ENCODE measurements at regions not wholly inside any gene's neighbourhood (a gene's known extent, or its start where the extent isn't known, plus 50 kb on each side); places are given as distances from the start of the nearest gene placed in this dataset.
"Not testable (repeated sequence)": the region's sequence is repeated elsewhere in the genome, so short reads cannot be mapped to it uniquely, and the experiment has no call there.

DNA sequence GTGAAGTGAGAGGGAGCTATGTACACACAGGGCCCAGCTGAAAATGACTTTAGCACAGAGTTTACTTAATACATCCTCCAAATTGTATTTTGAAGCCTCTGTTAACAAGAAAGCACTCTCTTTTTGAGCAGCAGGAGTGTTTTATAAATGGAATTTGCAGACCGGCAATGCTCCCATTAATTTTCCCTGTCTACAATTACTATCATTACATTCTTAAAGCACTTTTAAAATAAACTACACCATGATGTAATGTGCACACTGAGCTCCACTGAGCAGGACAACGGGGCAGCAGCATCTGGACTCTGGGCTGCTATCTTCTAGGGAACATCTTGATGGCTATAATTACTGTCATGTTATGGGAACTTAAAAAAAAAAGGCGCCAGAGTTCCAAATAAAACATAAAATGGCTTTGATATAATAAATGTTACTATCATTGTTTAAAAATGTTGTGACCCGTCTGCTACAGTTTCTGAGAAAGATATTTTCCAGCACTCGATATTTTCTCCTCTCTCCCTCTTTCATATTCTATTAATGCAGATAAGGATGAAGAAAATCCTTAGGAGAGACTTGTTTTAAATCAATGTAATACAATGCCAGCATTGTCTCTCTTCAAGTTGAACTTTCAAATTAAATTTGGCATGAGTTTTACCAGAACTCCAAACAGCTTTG, 150.9 kb downstream of the HLX start:
- DNase-seq, result no peak

DNA sequence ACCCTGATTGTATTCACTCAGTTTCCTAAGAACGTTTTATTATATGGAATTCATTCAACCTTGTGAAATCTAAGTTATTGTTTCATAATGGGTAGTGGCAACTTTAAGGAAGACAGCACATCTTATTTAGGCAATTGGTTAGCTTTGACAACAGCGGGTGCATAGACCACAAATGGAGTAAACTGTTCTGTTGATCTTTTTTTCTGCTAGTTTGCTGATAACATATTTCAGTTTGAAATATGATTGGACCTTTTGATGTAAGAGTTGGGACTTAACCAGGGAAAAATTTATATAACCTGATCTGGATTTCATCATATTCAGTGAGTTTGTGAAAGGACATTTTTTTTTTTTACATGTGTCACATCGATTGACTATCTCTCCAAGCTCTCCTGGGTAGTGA, 151.7 kb downstream of the HLX start:
- DNase-seq, result no peak

GRCh38 chr1:221031458-221032203, 152.4 kb downstream of the HLX start:
- DNase-seq, result no peak

- DNase-seq, result no peak
These were observed 153.0 kb downstream of the HLX start for GRCh38 chr1:221032204-221032585.

GRCh38 chr1:221032637-221033280, 153.5 kb downstream of the HLX start:
- DNase-seq, result no peak

DNA sequence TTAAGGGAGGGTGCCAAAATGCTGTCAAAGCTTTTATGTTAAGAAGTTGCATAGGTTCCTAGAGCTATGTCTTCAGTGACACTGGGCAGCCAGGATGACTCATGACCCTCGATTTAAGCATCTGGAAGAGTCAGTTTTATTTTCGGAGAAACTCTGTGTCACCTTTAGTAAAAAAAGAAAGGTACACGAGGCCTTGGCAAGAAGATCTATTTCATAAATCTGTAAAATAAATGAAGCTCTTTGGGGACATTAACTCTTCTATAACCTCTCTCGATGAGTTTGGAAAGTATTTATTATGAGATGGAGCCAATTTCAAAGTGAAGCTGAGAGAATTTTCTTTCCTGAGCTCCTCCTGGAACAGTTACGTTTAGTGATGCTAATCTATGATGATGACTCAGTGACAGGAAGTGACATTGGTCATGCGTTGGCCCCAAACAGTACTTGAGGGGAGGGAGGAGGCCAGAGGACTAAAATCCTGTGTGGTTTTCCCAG, 156.5 kb downstream of the HLX start:
- no peak for DNase-seq

DNA sequence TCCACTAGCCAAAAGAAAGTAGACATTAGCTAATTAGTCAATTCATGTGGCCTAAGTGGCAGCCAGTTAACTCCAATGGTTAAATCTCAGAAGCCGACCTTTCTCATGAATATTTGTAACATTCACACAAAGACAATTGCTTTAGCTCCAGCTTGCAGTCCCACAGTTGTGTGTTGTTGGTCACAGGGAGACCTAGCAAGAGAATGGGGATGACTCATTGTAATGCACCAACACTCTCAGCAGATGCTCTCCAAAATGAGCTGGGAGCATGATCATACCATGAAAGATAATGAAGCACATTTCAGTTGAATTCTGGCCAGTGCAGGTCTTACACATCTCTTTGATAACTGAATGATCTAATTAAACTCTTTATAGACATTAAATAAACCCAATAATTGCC, 160.4 kb downstream of the HLX start:
- no peak for DNase-seq

- no peak for DNase-seq
These were observed 160.9 kb downstream of the HLX start for GRCh38 chr1:221040101-221040500.

DNA sequence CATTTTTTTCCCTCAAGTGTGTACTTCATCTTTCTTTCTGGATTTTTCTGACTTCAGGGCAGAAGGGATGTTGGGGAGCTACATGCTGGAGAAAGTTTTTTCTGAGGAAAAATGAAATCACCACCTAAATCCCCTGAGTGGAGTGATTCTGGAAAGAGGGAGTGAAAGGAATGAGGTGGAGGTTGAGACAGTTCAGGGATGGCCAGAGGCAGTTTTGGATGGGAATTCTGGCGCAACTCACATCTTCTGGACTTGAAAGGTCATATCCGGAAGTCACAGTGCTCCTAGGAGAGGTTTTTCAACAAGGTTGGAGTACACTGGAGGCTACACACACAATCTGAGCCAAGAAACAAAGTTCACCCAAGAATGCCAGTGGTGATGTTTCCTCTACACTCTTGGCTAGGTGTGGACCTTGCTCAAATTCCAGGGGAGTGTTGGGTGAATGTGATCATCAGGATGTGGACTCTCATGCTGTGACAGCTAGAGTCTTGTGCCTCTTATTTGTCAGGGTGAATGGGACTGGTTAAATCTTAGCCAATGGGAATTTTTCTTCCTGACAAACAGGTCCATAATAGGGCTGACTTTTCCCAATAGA, 161.5 kb downstream of the HLX start:
- no peak for DNase-seq

GRCh38 chr1:221044538-221044937, 165.3 kb downstream of the HLX start:
- DNase-seq, result no peak

DNA sequence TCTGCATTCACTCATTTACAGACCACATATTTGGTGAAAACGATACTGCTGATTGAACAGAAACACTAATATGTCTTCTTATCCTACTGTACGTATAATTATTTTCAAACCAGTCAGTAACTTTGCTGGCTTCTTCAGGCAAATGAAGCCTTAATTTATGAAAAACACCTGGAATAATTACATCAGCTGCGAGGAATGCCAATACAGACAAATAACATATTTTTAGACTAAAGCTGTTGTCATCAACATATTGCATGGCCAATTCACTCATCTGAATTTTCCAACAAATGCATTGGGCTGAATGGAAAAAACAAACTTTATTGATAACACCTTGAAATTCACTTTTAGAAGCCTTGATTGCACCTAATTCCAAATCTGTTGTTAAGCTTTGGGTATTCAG, 165.9 kb downstream of the HLX start:
- no peak for DNase-seq

- DNase-seq, result peak; percentile 50
These were observed 166.9 kb downstream of the HLX start for GRCh38 chr1:221045842-221046831.

DNA sequence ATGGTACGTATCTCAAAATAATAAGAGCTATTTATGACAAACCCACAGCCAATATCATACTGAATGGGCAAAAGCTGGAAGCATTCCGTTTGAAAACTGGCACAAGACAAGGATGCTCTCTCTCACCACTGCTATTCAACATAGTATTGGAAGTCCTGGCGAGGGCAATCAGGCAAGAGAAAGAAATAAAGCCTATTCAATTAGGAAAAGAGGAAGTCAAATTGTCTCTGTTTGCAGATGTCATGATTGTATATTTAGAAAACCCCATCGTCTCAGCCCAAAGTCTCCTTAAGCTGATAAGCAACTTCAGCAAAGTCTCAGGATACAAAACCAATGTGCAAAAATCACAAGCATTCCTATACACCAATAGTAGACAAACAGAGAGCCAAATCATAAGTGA, 172.1 kb downstream of the HLX start:
- not testable (repeated sequence) for DNase-seq

DNA sequence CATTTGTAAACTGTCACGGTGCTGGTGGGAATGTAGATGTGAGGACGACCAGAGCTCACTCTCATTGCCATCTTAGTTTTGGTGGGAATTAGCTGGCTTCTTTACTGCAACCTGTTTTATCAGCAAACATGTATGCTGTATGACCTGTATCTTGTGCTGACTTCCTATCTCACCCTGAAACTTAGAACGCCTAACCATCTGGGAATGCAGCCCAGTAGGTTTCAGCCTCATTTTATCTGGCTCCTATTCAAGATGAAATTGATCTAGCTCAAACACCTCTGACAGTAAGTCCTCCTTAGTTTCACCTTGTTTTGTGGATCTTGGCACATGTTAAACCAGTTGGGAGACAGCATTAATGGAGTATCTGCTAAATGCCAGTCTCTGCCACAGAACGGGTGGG, 174.6 kb downstream of the HLX start:
- DNase-seq, result no peak

GRCh38 chr1:221059506-221059905, 180.3 kb downstream of the HLX start:
- DNase-seq, result no peak

DNA sequence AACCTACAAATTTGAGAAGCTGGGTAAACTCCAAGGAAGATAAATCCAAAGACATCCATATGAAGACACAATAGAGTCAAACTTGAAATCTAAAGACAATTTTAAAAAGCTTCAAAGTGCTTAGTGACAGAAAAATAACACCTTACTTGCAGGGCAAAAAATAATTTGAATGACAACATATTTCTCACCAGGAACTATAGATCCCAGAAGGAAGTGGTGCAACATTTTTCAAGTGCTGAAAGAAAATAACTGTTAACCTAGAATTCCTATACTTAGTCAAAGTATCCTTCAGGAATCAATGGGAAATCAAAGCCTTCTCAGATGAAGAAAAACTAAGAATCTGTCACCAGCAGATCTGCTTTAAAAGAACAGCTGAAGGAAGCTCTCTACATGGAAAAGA, 184.4 kb downstream of the HLX start:
- DNase-seq, result no peak

- DNase-seq, result no peak
These were observed 187.2 kb downstream of the HLX start for GRCh38 chr1:221066351-221067001.

DNA sequence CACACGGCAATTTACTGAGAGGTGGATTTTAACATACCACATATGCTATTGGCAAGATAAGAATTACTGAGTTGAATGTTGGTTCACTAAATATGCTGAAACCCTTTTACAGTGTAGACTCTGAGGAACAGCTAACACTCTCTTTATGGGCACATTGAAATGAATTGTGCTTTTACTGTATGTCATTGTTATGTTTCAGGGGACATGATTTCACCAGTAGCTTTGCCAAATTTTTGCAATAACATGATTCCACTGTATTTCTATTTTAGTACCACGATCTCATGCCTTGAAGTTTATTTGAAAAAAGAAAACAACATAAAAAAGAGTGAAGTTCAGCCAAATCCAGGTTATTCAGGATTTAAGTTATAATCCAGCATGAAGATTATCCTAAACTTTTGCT, 188.5 kb downstream of the HLX start:
- no peak for DNase-seq

- peak; percentile 36 for DNase-seq
These were observed 190.1 kb downstream of the HLX start for GRCh38 chr1:221069178-221069903.

GRCh38 chr1:221069986-221070385, 190.7 kb downstream of the HLX start:
- no peak for DNase-seq

DNA sequence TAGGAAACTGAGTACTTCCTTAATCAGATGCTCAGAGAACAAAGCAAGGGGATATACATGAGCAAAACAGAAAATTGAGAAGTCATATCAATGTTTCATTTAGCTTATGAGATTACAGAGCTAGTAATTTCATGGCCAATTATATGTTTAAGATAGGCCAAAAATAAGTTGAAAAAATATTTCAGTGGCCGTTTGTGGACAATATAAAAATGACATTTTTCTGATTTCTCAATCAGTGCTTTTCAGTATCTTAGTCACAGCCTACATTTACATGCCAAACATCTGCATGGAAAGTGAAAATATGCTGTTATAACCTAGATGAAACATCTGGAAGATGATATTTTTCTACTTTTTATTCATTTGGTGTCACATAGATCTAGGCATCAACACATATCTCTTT, 192.5 kb downstream of the HLX start:
- DNase-seq, result no peak
